Endothelial cell of umbilical vein (primary cell): ENCODE measurements at regions not wholly inside any gene's neighbourhood (a gene's known extent, or its start where the extent isn't known, plus 50 kb on each side); places are given as distances from the start of the nearest gene placed in this dataset.

ENCODE experiments used
- BruUV-seq: library from RNA; stranded (reverse); fragments of 400-500 nt; replicated peaks from 2 replicates; lab custom pipeline; 2021; lab: Mats Ljungman, UMichigan
- CTCF ChIA-PET: fragments of 300-600, 350-600 bp; sonication (Branson Sonifier 250); formaldehyde crosslinking; loops from one replicate; lab custom pipeline; 2021; ENCODE audit warnings: antibody characterized with exemption, inconsistent platforms; lab: Charles Lee
- POLR2A ChIA-PET: fragments of 300-600, 350-600 bp; sonication (Branson Sonifier 250); formaldehyde crosslinking; loops from one replicate; lab custom pipeline; 2021; ENCODE audit warnings: antibody characterized with exemption, inconsistent platforms; lab: Charles Lee
- DNase-seq: peaks from one replicate; pipeline ENCODE4 v3.0.0-alpha.2; 2011; ENCODE audit warnings: low read depth, low spot score
- FAIRE-seq: peaks from 2 replicates; lab custom pipeline; 2011; peaks lifted over from hg19 to GRCh38; lab: Jason Lieb, UNC
- H2AFZ ChIP-seq: 2 replicates; pipeline ENCODE4 v1.6.0; 2012; ENCODE audit warnings: low read depth, low read length, control low read depth, inconsistent platforms
- H3K27ac ChIP-seq: 2 replicates; pipeline ENCODE4 v1.5.1; 2011; ENCODE audit warnings: low read depth, mild to moderate bottlenecking, control low read depth, low read length, moderate library complexity; ENCODE audit not compliant: insufficient read depth
- H3K27me3 ChIP-seq, 2 experiments: 2 replicates each; pipeline versions ENCODE4 v1.6.0 to v1.6.1; 2011; ENCODE audit warnings: low read length in 2 of 2, mixed read lengths in 1 of 2; ENCODE audit not compliant: control insufficient read depth in 2 of 2, insufficient read depth in 2 of 2
- H3K36me3 ChIP-seq, 2 experiments: 2 replicates in 1 of 2; 3 replicates in 1 of 2; pipeline ENCODE4 v1.5.1; 2011; ENCODE audit warnings: low read length in 2 of 2, mild to moderate bottlenecking in 1 of 2, moderate library complexity in 1 of 2; ENCODE audit not compliant: control insufficient read depth in 2 of 2, insufficient read depth in 2 of 2; ENCODE audit errors: extremely low read depth in 1 of 2
- H3K4me1 ChIP-seq: 3 replicates; pipeline ENCODE4 v1.5.1; 2011; ENCODE audit warnings: mild to moderate bottlenecking, low read length; ENCODE audit not compliant: control insufficient read depth, insufficient read depth; ENCODE audit errors: extremely low read depth
- H3K4me2 ChIP-seq: 2 replicates; pipeline ENCODE4 v1.6.1; 2011; ENCODE audit warnings: low read length, control low read depth, mixed read lengths; ENCODE audit not compliant: insufficient read depth
- H3K4me3 ChIP-seq, 3 experiments: fragments of 200-600 bp in 1 of 3; sonication (generic), shearing (Covaris generic) in 1 of 3; replicated peaks in 1 of 3; 2 replicates each; pipeline ENCODE4 v1.5.1; 2011 to 2016; ENCODE audit warnings: control low read depth in 3 of 3, low read length in 3 of 3, mild to moderate bottlenecking in 2 of 3, inconsistent platforms in 1 of 3, low read depth in 1 of 3, moderate library complexity in 1 of 3; ENCODE audit not compliant: insufficient read depth in 1 of 3
- H3K79me2 ChIP-seq: 2 replicates; pipeline ENCODE4 v1.6.0; 2012; ENCODE audit warnings: low read length, inconsistent platforms; ENCODE audit not compliant: control insufficient read depth, insufficient read depth
- H3K9ac ChIP-seq: replicated peaks from 2 replicates; pipeline ENCODE3; 2011; ENCODE audit warnings: low read length, control low read depth; ENCODE audit not compliant: insufficient read depth; ENCODE audit errors: extremely low read depth
- H3K9me1 ChIP-seq: replicated peaks from 3 replicates; pipeline ENCODE4 v1.6.0; 2011; ENCODE audit warnings: mild to moderate bottlenecking, low read length; ENCODE audit not compliant: control insufficient read depth, insufficient read depth; ENCODE audit errors: extremely low read depth
- H3K9me3 ChIP-seq: replicated peaks from 2 replicates; pipeline ENCODE4 v1.5.1; 2012; ENCODE audit warnings: low read length, inconsistent platforms; ENCODE audit not compliant: control insufficient read depth, insufficient read depth
- H4K20me1 ChIP-seq: replicated peaks from 2 replicates; pipeline ENCODE3; 2011; ENCODE audit warnings: mild to moderate bottlenecking, low read length; ENCODE audit not compliant: control insufficient read depth, insufficient read depth; ENCODE audit errors: extremely low read depth
- EZH2 ChIP-seq: IDR thresholded peaks from 2 replicates; pipeline ENCODE4 v1.6.1; 2012; ENCODE audit warnings: borderline replicate concordance, low read depth, mild to moderate bottlenecking, moderate library complexity, low read length, inconsistent platforms; ENCODE audit not compliant: severe bottlenecking
- FOS ChIP-seq: IDR thresholded peaks from 2 replicates; pipeline ENCODE4 v1.6.1; 2011; ENCODE audit warnings: mild to moderate bottlenecking, low read length, moderate library complexity, borderline replicate concordance; ENCODE audit not compliant: insufficient read depth
- GATA2 ChIP-seq: IDR thresholded peaks from 2 replicates; pipeline ENCODE4 v1.7.0; 2011; ENCODE audit warnings: low read depth, mild to moderate bottlenecking, moderate library complexity, mixed read lengths, low read length; ENCODE audit not compliant: insufficient read length, insufficient read depth
- JUN ChIP-seq: IDR thresholded peaks from 2 replicates; pipeline ENCODE4 v1.6.1; 2011; ENCODE audit warnings: borderline replicate concordance, low read depth; ENCODE audit not compliant: insufficient read length, insufficient read depth
- MYC ChIP-seq: IDR thresholded peaks from one replicate; pipeline ENCODE4 v1.6.1; 2011; ENCODE audit warnings: mild to moderate bottlenecking, low read depth, low read length
- POLR2A ChIP-seq: IDR thresholded peaks from 2 replicates; pipeline ENCODE4 v1.6.1; 2012; ENCODE audit warnings: low read depth, mild to moderate bottlenecking, control low read depth, low read length
- POLR2AphosphoS5 ChIP-seq: IDR thresholded peaks from 2 replicates; pipeline ENCODE4 v1.6.1; 2012; ENCODE audit warnings: low read depth, mild to moderate bottlenecking, control low read depth, low read length, moderate library complexity; ENCODE audit not compliant: insufficient read depth
- dilution Hi-C: fragments of 300-500 bp; cut with MboI; formaldehyde crosslinking; loops from one replicate; pipeline ENCODE4 v1.15.0; 2019; ENCODE audit warnings: low sequenced_read_pairs; ENCODE audit not compliant: extremely low pct_ligation_motif_present
- intact Hi-C: fragments of 100-400 bp; cut with micrococcal nuclease; formaldehyde crosslinking; loops from one replicate; pipeline ENCODE4 v1.10.0; 2022
- TF ChIP-seq, protein P1 (sequence below), 2 donors: IDR thresholded peaks; 1 replicate in 1 of 2; 2 replicates in 1 of 2; pipeline ENCODE4 v1.5.1; 2011; ENCODE audit warnings: low read length in 2 of 2, mild to moderate bottlenecking in 2 of 2, moderate library complexity in 2 of 2, control low read depth in 1 of 2, inconsistent platforms in 1 of 2, low read depth in 1 of 2; ENCODE audit not compliant: insufficient read depth in 1 of 2; ENCODE audit errors: extremely low read depth in 1 of 2
- TF ChIP-seq, protein P2 (sequence below): IDR thresholded peaks from 2 replicates; pipeline ENCODE4 v1.6.1; 2011; ENCODE audit not compliant: insufficient read depth, insufficient read length

GRCh38 chrX:129230168-129230567 lies 293.1 kb downstream of the SMARCA1 start:
- FAIRE-seq (no peak), DNase-seq (no peak)
- TF ChIP-seq MYC = no peak
- no peak for TF ChIP-seq POLR2AphosphoS5
- TF ChIP-seq, protein P1, sequence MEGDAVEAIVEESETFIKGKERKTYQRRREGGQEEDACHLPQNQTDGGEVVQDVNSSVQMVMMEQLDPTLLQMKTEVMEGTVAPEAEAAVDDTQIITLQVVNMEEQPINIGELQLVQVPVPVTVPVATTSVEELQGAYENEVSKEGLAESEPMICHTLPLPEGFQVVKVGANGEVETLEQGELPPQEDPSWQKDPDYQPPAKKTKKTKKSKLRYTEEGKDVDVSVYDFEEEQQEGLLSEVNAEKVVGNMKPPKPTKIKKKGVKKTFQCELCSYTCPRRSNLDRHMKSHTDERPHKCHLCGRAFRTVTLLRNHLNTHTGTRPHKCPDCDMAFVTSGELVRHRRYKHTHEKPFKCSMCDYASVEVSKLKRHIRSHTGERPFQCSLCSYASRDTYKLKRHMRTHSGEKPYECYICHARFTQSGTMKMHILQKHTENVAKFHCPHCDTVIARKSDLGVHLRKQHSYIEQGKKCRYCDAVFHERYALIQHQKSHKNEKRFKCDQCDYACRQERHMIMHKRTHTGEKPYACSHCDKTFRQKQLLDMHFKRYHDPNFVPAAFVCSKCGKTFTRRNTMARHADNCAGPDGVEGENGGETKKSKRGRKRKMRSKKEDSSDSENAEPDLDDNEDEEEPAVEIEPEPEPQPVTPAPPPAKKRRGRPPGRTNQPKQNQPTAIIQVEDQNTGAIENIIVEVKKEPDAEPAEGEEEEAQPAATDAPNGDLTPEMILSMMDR (IDR thresholded peaks at IDR 0.05; ENCODE audit: extremely low read depth in 1 of 2, insufficient read depth in 1 of 2, low read depth in 1 of 2, low read length in 2 of 2) = no peak
- TF ChIP-seq, protein P2, sequence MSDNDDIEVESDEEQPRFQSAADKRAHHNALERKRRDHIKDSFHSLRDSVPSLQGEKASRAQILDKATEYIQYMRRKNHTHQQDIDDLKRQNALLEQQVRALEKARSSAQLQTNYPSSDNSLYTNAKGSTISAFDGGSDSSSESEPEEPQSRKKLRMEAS = no peak
- no peak for TF ChIP-seq FOS
- TF ChIP-seq POLR2A = no peak
- TF ChIP-seq JUN = no peak
- no peak for TF ChIP-seq EZH2
- TF ChIP-seq GATA2 = no peak
- dilution Hi-C loops (no loop called here), intact Hi-C loops (no loop called here)
- Histone ChIP-seq H3K27ac (no peak overlapping the region), H3K36me3 (no peaks in the 10 kb centered on the region), H3K9me3 (no peaks in the 10 kb centered on the region), H3K9me1 (no peaks in the 10 kb centered on the region), H3K4me1 (no peaks in the 10 kb centered on the region), H2AFZ (no peak overlapping the region), H3K27me3 (no peaks in the 10 kb centered on the region), H3K79me2 (no peaks in the 10 kb centered on the region), H4K20me1 (no peaks in the 10 kb centered on the region), H3K9ac (no peak overlapping the region), H3K4me3 (no peak overlapping the region), H3K4me2 (no peak overlapping the region)
- no TSS peak for BruUV-seq
- ChIA-PET CTCF (no interaction called here), POLR2A (no interaction called here)
